SK-N-SH (cell line): ENCODE measurements at regions not wholly inside any gene's neighbourhood (a gene's known extent, or its start where the extent isn't known, plus 50 kb on each side); places are given as distances from the start of the nearest gene placed in this dataset.

Experiments
- CTCF ChIA-PET: fragments of 300-600, 350-600 bp; formaldehyde crosslinking; extraction: SDS; loops from one replicate; lab custom pipeline; 2021; lab: Yijun Ruan, JAX
- POLR2A ChIA-PET: fragments of 350-600 bp; sonication (Branson Sonifier 250); formaldehyde crosslinking; extraction: SDS; loops from one replicate; lab custom pipeline; 2020; ENCODE audit warnings: antibody characterized with exemption, inconsistent platforms; lab: Yijun Ruan, JAX
- DNase-seq: peaks from one replicate; pipeline ENCODE4 v3.0.0; 2012
- H2AFZ ChIP-seq: fragments of 200-600 bp; sonication (generic); 2 replicates; pipeline ENCODE4 v1.8.1; 2016; ENCODE audit warnings: antibody characterized with exemption, mild to moderate bottlenecking, low read depth
- H3F3A ChIP-seq: fragments of 200-600 bp; sonication (generic); replicated peaks from 2 replicates; pipeline ENCODE3; 2016; ENCODE audit warnings: antibody characterized with exemption, mild to moderate bottlenecking; ENCODE audit not compliant: insufficient read depth
- H3K27ac ChIP-seq, 2 experiments: fragments of 200-500 bp in 1 of 2; fragments of 200-600 bp in 1 of 2; sonication (Bioruptor generic) in 1 of 2; sonication (generic), shearing (Covaris generic) in 1 of 2; 2 replicates each; pipeline versions ENCODE4 v1.5.1 to v1.6.1; 2014 to 2016; ENCODE audit warnings: low read depth in 2 of 2, inconsistent platforms in 1 of 2, low read length in 1 of 2, mild to moderate bottlenecking in 1 of 2, mixed read lengths in 1 of 2
- H3K27me3 ChIP-seq: fragments of 200-600 bp; sonication (generic), shearing (Covaris generic); 2 replicates; pipeline ENCODE4 v1.6.1; 2016; ENCODE audit warnings: mixed run types; ENCODE audit not compliant: insufficient read depth
- H3K36me3 ChIP-seq, 2 experiments: fragments of 200-500 bp in 1 of 2; fragments of 200-600 bp in 1 of 2; sonication (Bioruptor generic) in 1 of 2; sonication (generic) in 1 of 2; replicated peaks in 1 of 2; 2 replicates each; pipeline versions ENCODE3 to v1.5.1; 2014 to 2016; ENCODE audit warnings: low read length in 1 of 2, mild to moderate bottlenecking in 1 of 2; ENCODE audit not compliant: insufficient read depth in 2 of 2, control insufficient read depth in 1 of 2
- H3K4me1 ChIP-seq, 2 experiments: fragments of 200-500 bp in 1 of 2; fragments of 200-600 bp in 1 of 2; sonication (Bioruptor generic) in 1 of 2; sonication (generic), shearing (Covaris generic) in 1 of 2; 2 replicates each; pipeline versions ENCODE4 v1.5.1 to v1.6.1; 2014 to 2016; ENCODE audit warnings: low read depth in 1 of 2, low read length in 1 of 2, mixed run types in 1 of 2; ENCODE audit not compliant: insufficient read depth in 2 of 2, control insufficient read depth in 1 of 2
- H3K4me2 ChIP-seq: fragments of 200-600 bp; sonication (generic), shearing (Covaris generic); 2 replicates; pipeline ENCODE4 v1.6.1; 2017; ENCODE audit warnings: mixed run types
- H3K4me3 ChIP-seq, 2 experiments: fragments of 200-500 bp in 1 of 2; fragments of 200-600 bp in 1 of 2; sonication (Bioruptor generic) in 1 of 2; sonication (generic), shearing (Covaris generic) in 1 of 2; 2 replicates each; pipeline versions ENCODE4 v1.5.1 to v1.8.1; 2014 to 2016; ENCODE audit warnings: low read depth in 2 of 2, inconsistent platforms in 1 of 2, low read length in 1 of 2, mild to moderate bottlenecking in 1 of 2, mixed read lengths in 1 of 2, moderate library complexity in 1 of 2
- H3K79me2 ChIP-seq: fragments of 200-600 bp; sonication (generic); 2 replicates; pipeline ENCODE4 v1.8.1; 2017; ENCODE audit warnings: mild to moderate bottlenecking; ENCODE audit not compliant: insufficient read depth
- H3K9ac ChIP-seq: fragments of 200-600 bp; sonication (generic); 2 replicates; pipeline ENCODE4 v1.6.1; 2017; ENCODE audit warnings: mixed run types
- H3K9me2 ChIP-seq: fragments of 200-600 bp; sonication (generic); 2 replicates; pipeline ENCODE4 v1.6.1; 2017; ENCODE audit warnings: mixed run types
- H3K9me3 ChIP-seq: fragments of 200-600 bp; sonication (generic); 2 replicates; pipeline ENCODE4 v1.6.1; 2017; ENCODE audit warnings: mixed run types, mild to moderate bottlenecking, moderate library complexity
- H4K20me1 ChIP-seq: fragments of 200-600 bp; sonication (generic); 2 replicates; pipeline ENCODE4 v1.6.1; 2017; ENCODE audit warnings: mild to moderate bottlenecking, mixed run types; ENCODE audit not compliant: insufficient read depth
- CHD2 ChIP-seq: fragments of 150-350 bp; IDR thresholded peaks from 2 replicates; pipeline ENCODE4 v1.6.1; 2018; ENCODE audit warnings: low read length; ENCODE audit not compliant: partially characterized antibody
- NFIC ChIP-seq: IDR thresholded peaks from 2 replicates; pipeline ENCODE4 v1.4.0; 2012; ENCODE audit warnings: borderline replicate concordance
- POLR2AphosphoS5 ChIP-seq: IDR thresholded peaks from 2 replicates; pipeline ENCODE4 v1.6.1; 2012; ENCODE audit warnings: low read depth, low read length
- RAD21 ChIP-seq: IDR thresholded peaks from 2 replicates; pipeline ENCODE4 v1.6.1; 2012; ENCODE audit warnings: mild to moderate bottlenecking, low read length
- RXRA ChIP-seq: IDR thresholded peaks from 2 replicates; pipeline ENCODE4 v1.4.0; 2012; ENCODE audit warnings: low read depth, mild to moderate bottlenecking, borderline replicate concordance
- WGBS: methylation state at CpG from one replicate; pipeline ENCODE4 v1.1.6; 2017; ENCODE audit warnings: low lambda C conversion rate; 5-methylcytosine and 5-hydroxymethylcytosine counted together
- TF ChIP-seq, protein P1 (sequence below): fragments of 200-600 bp; sonication (generic); IDR thresholded peaks from 2 replicates; pipeline ENCODE4 v1.6.1; 2017; ENCODE audit warnings: antibody characterized with exemption, mild to moderate bottlenecking, moderate library complexity
- TF ChIP-seq, protein P2 (sequence below): IDR thresholded peaks from 2 replicates; pipeline ENCODE4; 2012
- TF ChIP-seq, protein P3 (sequence below): IDR thresholded peaks from 2 replicates; pipeline ENCODE4 v1.4.0; 2012; ENCODE audit warnings: low read depth, borderline replicate concordance

DNA sequence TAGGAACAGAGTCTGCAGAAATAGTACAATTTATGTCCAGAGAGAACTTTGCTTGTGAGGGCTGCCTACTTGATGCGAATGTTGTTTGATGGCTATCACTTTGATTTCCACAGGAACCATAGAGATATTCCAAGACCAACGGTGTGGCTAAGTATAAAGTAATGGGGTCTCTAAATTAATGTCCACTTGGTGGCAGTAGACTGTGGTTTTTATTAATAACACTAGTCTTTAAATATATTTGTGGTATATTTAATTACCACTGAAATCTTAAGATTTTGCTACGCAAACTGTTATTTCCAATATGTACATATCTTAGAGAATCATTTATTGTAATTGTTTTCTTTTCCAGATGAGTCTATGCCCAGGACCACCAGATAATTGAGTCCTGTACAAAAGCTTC is 647.9 kb downstream of the PLA2G4A start:
- Histone ChIP-seq H3K36me3 (no peaks in the 10 kb centered on the region), H3K4me3 (no peak overlapping the region), H3K4me2 (no peak overlapping the region), H3K79me2 (no peaks in the 10 kb centered on the region), H3K9ac (no peak overlapping the region), H3K9me2 (no peaks in the 10 kb centered on the region), H4K20me1 (no peaks in the 10 kb centered on the region), H3K9me3 (no peaks in the 10 kb centered on the region), H2AFZ (no peak overlapping the region), H3K27ac (no peak overlapping the region), H3K4me1 (peaks cover 3 to 4% of the 10 kb centered on the region in 2 experiments; a peak in 2 of 4 replicates), H3F3A (peaks cover 6% of the 10 kb centered on the region), H3K27me3 (no peaks in the 10 kb centered on the region)
- 80% methylated on average over 3 of the region's 3 CpGs for WGBS
- ChIA-PET POLR2A (no interaction called here), CTCF (interaction anchor here (0.7 to 1.5 kb wide), 6 partner anchors 9 to 542 kb away, joined by 3 to 6 read pairs (median 4); no protein-coding TSS in a partner anchor)
- peak; percentile 7 for DNase-seq
- TF ChIP-seq NFIC = no peak
- TF ChIP-seq RAD21 = peak; percentile 53
- TF ChIP-seq, protein P1, sequence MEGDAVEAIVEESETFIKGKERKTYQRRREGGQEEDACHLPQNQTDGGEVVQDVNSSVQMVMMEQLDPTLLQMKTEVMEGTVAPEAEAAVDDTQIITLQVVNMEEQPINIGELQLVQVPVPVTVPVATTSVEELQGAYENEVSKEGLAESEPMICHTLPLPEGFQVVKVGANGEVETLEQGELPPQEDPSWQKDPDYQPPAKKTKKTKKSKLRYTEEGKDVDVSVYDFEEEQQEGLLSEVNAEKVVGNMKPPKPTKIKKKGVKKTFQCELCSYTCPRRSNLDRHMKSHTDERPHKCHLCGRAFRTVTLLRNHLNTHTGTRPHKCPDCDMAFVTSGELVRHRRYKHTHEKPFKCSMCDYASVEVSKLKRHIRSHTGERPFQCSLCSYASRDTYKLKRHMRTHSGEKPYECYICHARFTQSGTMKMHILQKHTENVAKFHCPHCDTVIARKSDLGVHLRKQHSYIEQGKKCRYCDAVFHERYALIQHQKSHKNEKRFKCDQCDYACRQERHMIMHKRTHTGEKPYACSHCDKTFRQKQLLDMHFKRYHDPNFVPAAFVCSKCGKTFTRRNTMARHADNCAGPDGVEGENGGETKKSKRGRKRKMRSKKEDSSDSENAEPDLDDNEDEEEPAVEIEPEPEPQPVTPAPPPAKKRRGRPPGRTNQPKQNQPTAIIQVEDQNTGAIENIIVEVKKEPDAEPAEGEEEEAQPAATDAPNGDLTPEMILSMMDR = peak; percentile 61

DNA sequence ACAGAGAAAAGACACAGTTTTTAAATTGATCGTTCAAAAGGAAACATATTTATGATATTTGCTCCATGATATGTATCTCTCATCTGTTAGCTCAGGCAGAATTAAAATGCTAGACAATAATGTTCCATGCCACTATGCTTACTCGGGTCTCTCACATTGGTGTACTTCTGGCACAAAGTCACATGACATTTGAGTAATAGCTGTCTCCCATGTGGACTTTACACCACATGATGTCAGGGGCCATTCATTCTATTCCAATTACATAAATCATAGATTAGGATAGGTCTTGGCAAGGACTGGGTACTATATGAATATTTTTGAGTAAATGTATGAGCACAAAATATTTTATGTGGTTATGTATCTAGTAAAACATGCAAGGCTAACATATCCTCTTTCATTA is 648.4 kb downstream of the PLA2G4A start:
- no peaks in the 10 kb centered on the region for H3K36me3 ChIP-seq
- no peak overlapping the region for H3K4me3 ChIP-seq
- H3K9me3 ChIP-seq = no peaks in the 10 kb centered on the region
- WGBS = 84% methylated on average over 2 of the region's 2 CpGs
- H3F3A ChIP-seq = peaks cover 6% of the 10 kb centered on the region
- no peak overlapping the region for H3K27ac ChIP-seq
- H3K27me3 ChIP-seq = no peaks in the 10 kb centered on the region
- no peak for DNase-seq
- ChIA-PET POLR2A (no interaction called here), CTCF (interaction anchor here (0.6 to 1.5 kb wide), 6 partner anchors 9 to 542 kb away, joined by 3 to 6 read pairs (median 4); no protein-coding TSS in a partner anchor)
- no peaks in the 10 kb centered on the region for H4K20me1 ChIP-seq
- no peak overlapping the region for H2AFZ ChIP-seq
- no peak overlapping the region for H3K4me2 ChIP-seq
- H3K9ac ChIP-seq = no peak overlapping the region
- H3K4me1 ChIP-seq = peaks cover 3 to 4% of the 10 kb centered on the region in 2 experiments; a peak in 2 of 4 replicates
- TF ChIP-seq, protein P2, sequence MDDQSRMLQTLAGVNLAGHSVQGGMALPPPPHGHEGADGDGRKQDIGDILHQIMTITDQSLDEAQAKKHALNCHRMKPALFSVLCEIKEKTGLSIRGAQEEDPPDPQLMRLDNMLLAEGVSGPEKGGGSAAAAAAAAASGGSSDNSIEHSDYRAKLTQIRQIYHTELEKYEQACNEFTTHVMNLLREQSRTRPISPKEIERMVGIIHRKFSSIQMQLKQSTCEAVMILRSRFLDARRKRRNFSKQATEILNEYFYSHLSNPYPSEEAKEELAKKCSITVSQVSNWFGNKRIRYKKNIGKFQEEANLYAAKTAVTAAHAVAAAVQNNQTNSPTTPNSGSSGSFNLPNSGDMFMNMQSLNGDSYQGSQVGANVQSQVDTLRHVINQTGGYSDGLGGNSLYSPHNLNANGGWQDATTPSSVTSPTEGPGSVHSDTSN = peak; percentile 53
- no peak for TF ChIP-seq RXRA
- TF ChIP-seq, protein P3, sequence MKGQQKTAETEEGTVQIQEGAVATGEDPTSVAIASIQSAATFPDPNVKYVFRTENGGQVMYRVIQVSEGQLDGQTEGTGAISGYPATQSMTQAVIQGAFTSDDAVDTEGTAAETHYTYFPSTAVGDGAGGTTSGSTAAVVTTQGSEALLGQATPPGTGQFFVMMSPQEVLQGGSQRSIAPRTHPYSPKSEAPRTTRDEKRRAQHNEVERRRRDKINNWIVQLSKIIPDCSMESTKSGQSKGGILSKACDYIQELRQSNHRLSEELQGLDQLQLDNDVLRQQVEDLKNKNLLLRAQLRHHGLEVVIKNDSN = peak; percentile 42; the same call in 1 of the 2 replicates
- no peaks in the 10 kb centered on the region for H3K9me2 ChIP-seq
- H3K79me2 ChIP-seq = no peaks in the 10 kb centered on the region

DNA sequence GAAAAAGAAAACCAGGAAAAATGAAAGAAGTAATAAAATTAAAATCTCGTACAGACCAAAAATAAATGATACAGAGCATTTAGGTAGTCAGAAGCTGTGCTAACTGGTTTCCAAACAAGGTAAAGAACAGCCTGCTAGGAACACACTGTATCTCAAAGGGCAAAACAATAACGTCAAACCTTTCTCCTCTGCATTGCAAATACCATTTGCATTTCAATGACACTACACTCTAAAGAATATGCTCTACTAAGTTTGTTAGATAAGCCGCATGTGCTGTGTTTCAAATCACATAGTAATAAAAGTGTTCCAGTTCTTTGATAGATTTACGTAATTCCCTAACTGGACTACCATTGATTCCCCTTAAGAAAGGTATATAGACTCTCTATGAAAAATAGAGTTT is 648.8 kb downstream of the PLA2G4A start:
- H3K36me3 ChIP-seq = no peaks in the 10 kb centered on the region
- no peak for TF ChIP-seq CHD2
- no peak for TF ChIP-seq POLR2AphosphoS5
- TF ChIP-seq, all 33 proteins: peak for 0
- CTCF ChIA-PET = interaction anchor here (0.6 to 1.5 kb wide), 6 partner anchors 8 to 541 kb away, joined by 3 to 6 read pairs (median 4); no protein-coding TSS in a partner anchor

More for the DNA sequence above, 648.8 kb downstream of the PLA2G4A start:
- H3K4me3 ChIP-seq = no peak overlapping the region
- no peaks in the 10 kb centered on the region for H3K79me2 ChIP-seq
- DNase-seq = no peak
- no peak overlapping the region for H3K4me2 ChIP-seq
- H3K4me1 ChIP-seq = peaks cover 3 to 4% of the 10 kb centered on the region in 2 experiments; a peak in 2 of 4 replicates
- H2AFZ ChIP-seq = no peak overlapping the region
- H3K9ac ChIP-seq = no peak overlapping the region
- 74% methylated on average over 4 of the region's 4 CpGs for WGBS
- peaks cover 6% of the 10 kb centered on the region for H3F3A ChIP-seq
- POLR2A ChIA-PET = no interaction called here
- no peak overlapping the region for H3K27ac ChIP-seq
- no peaks in the 10 kb centered on the region for H3K27me3 ChIP-seq
- H3K9me3 ChIP-seq = no peaks in the 10 kb centered on the region
- no peaks in the 10 kb centered on the region for H4K20me1 ChIP-seq
- no peaks in the 10 kb centered on the region for H3K9me2 ChIP-seq
